Testis (tissue), 2 donors: ENCODE measurements at regions not wholly inside any gene's neighbourhood (a gene's known extent, or its start where the extent isn't known, plus 50 kb on each side); places are given as distances from the start of the nearest gene placed in this dataset.

Experiments
- POLR2A ChIP-seq: fragments of 450-650 bp; IDR thresholded peaks from one replicate; pipeline ENCODE4 v1.6.1; 2017; ENCODE audit warnings: antibody characterized with exemption, mild to moderate bottlenecking, moderate library complexity
- TF ChIP-seq, protein P1 (sequence below), 3 experiments: fragments of 450-650 bp in 2 of 3; fragments of 200-600 bp in 1 of 3; sonication (generic) in 1 of 3; IDR thresholded peaks; one replicate each; pipeline ENCODE4 v1.5.1; 2016 to 2019; ENCODE audit warnings: antibody characterized with exemption in 3 of 3, mild to moderate bottlenecking in 2 of 3, moderate library complexity in 1 of 3

DNA sequence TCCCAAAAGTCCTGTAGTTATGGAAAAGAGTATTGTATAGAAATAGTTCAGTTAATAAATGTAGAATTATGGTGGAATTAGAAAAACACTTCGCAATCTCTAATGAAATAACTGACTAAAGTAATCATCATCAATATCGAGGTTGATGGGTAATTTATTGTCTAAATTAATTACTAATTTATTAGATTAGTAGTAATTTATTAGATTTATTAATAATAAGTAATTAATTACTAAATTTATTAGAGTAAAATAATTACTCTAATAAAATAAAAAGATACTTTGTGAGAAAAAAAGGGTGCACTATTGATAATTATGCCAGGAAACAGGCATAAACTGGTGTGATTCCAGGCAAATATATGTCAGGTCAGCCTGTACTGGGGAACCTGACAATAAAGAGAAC is 455.6 kb downstream of the AASDHPPT start:
- TF ChIP-seq, protein P1, sequence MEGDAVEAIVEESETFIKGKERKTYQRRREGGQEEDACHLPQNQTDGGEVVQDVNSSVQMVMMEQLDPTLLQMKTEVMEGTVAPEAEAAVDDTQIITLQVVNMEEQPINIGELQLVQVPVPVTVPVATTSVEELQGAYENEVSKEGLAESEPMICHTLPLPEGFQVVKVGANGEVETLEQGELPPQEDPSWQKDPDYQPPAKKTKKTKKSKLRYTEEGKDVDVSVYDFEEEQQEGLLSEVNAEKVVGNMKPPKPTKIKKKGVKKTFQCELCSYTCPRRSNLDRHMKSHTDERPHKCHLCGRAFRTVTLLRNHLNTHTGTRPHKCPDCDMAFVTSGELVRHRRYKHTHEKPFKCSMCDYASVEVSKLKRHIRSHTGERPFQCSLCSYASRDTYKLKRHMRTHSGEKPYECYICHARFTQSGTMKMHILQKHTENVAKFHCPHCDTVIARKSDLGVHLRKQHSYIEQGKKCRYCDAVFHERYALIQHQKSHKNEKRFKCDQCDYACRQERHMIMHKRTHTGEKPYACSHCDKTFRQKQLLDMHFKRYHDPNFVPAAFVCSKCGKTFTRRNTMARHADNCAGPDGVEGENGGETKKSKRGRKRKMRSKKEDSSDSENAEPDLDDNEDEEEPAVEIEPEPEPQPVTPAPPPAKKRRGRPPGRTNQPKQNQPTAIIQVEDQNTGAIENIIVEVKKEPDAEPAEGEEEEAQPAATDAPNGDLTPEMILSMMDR (IDR thresholded peaks at IDR 0.05), result no peak
- no peak for TF ChIP-seq POLR2A
